ENCODE measurements at regions not wholly inside any gene's neighbourhood (a gene's known extent, or its start where the extent isn't known, plus 50 kb on each side); places are given as distances from the start of the nearest gene placed in this dataset.

- no peaks in the 10 kb centered on the region for H3K4me1 ChIP-seq
- H3K36me3 ChIP-seq: no peaks in the 10 kb centered on the region
- no peak overlapping the region for H3K4me3 ChIP-seq
- ATAC-seq (no peak), DNase-seq (no peak)
- H3K27ac ChIP-seq: no peak overlapping the region
- no peak for TF ChIP-seq POLR2A (IDR thresholded peaks at IDR 0.05)
- TF ChIP-seq CTCF (IDR thresholded peaks at IDR 0.05): no peak
- intact Hi-C loops (cut with DNase I): no loop called here
- no peaks in the 10 kb centered on the region for H3K9me3 ChIP-seq
- WGBS (ENCODE audit: insufficient coverage, low coverage, low lambda C conversion rate, missing lambda C conversion rate): 47% methylated on average over 7 of the region's 16 CpGs
- H3K27me3 ChIP-seq: no peaks in the 10 kb centered on the region
Observed at GRCh38 chr2:2827046-2827636, 496.1 kb upstream of the MYT1L start.

DNA sequence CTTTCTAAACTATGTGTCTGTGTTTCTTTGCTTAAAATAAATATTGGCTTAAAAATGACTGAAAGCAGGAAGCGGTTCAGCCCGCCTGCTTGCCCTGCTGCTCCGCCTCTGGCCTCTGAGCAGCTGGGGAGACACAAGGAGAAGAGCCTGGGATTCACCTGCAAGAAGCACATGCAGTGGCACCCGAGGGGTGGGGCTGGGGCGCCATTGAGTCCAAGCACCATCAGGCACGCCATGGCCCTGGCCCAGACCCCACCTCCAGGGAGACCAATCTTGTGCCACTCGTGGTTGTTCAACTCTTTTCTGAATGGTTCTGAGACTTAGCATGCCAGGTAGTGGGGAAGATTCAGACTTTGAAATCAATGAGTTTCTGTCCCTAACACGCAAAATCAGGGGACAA, 495.5 kb upstream of the MYT1L start:
- Histone ChIP-seq H3K9me3 (no peaks in the 10 kb centered on the region), H3K4me1 (no peaks in the 10 kb centered on the region), H3K27me3 (no peaks in the 10 kb centered on the region), H3K27ac (no peak overlapping the region), H3K36me3 (no peaks in the 10 kb centered on the region), H3K4me3 (no peak overlapping the region)
- DNase-seq: no peak
- TF ChIP-seq POLR2A (IDR thresholded peaks at IDR 0.05) (no peak), CTCF (IDR thresholded peaks at IDR 0.05) (no peak)
- WGBS (ENCODE audit: insufficient coverage, low coverage, low lambda C conversion rate, missing lambda C conversion rate): 30% methylated on average over 4 of the region's 8 CpGs
- intact Hi-C loops (cut with DNase I): no loop called here
- ATAC-seq: no peak

GRCh38 chr2:2826209-2826551, 495.1 kb upstream of the MYT1L start:
- no peak overlapping the region for H3K27ac ChIP-seq
- no peak overlapping the region for H3K4me3 ChIP-seq
- TF ChIP-seq POLR2A (IDR thresholded peaks at IDR 0.05): no peak
- no peak for TF ChIP-seq CTCF (IDR thresholded peaks at IDR 0.05)
- 40% methylated on average over 1 of the region's 14 CpGs for WGBS (ENCODE audit: insufficient coverage, low coverage, low lambda C conversion rate, missing lambda C conversion rate)
- no peaks in the 10 kb centered on the region for H3K4me1 ChIP-seq
- H3K27me3 ChIP-seq: no peaks in the 10 kb centered on the region
- no peak for ATAC-seq
- no peak for DNase-seq
- no peaks in the 10 kb centered on the region for H3K36me3 ChIP-seq
- intact Hi-C loops (cut with DNase I): no loop called here
- no peaks in the 10 kb centered on the region for H3K9me3 ChIP-seq

- Histone ChIP-seq H3K4me1 (no peaks in the 10 kb centered on the region), H3K9me3 (no peaks in the 10 kb centered on the region), H3K4me3 (no peak overlapping the region), H3K27ac (no peak overlapping the region), H3K36me3 (no peaks in the 10 kb centered on the region), H3K27me3 (no peaks in the 10 kb centered on the region)
- intact Hi-C loops (cut with DNase I): no loop called here
- DNase-seq: no peak
- TF ChIP-seq POLR2A (IDR thresholded peaks at IDR 0.05): no peak
- ATAC-seq: no peak
- 91% methylated on average over 16 of the region's 21 CpGs for WGBS (ENCODE audit: insufficient coverage, low coverage, low lambda C conversion rate, missing lambda C conversion rate)
Observed at GRCh38 chr2:2825516-2826208, 494.6 kb upstream of the MYT1L start.

DNA sequence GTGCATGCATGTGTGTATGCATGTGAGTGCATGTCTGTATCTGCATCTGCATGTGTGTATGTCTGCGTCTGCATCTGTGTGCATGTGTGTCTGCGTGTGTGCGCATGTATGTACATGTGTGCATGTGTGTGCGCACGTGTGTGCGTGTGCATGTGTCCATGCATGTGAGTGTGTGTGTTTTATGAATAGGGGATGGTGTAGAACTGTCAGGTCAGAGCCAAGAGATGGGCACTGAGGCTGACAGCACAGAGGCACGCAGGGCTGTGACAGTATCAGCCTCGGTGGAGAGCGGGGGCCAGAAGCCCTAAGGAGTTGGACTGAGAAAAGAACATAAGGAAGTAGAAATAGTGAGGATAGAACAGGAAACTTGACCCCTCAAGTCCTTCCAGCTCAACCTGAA, 494.0 kb upstream of the MYT1L start:
- intact Hi-C loops (cut with DNase I): no loop called here
- 80% methylated on average over 9 of the region's 9 CpGs for WGBS (ENCODE audit: insufficient coverage, low coverage, low lambda C conversion rate, missing lambda C conversion rate)
- ATAC-seq: no peak
- no peak for DNase-seq
- H3K27me3 ChIP-seq: no peaks in the 10 kb centered on the region
- H3K9me3 ChIP-seq: no peaks in the 10 kb centered on the region
- no peaks in the 10 kb centered on the region for H3K36me3 ChIP-seq
- no peak for TF ChIP-seq CTCF (IDR thresholded peaks at IDR 0.05)
- no peak for TF ChIP-seq POLR2A (IDR thresholded peaks at IDR 0.05)
- H3K4me3 ChIP-seq: no peak overlapping the region
- no peak overlapping the region for H3K27ac ChIP-seq
- H3K4me1 ChIP-seq: no peaks in the 10 kb centered on the region

Data from right lobe of liver (tissue), 6 donors.